Endothelial cell of umbilical vein (primary cell): ENCODE measurements at regions not wholly inside any gene's neighbourhood (a gene's known extent, or its start where the extent isn't known, plus 50 kb on each side); places are given as distances from the start of the nearest gene placed in this dataset.

ENCODE experiments used
- BruUV-seq: library from RNA; stranded (reverse); fragments of 400-500 nt; replicated peaks from 2 replicates; lab custom pipeline; 2021; lab: Mats Ljungman, UMichigan
- CTCF ChIA-PET: fragments of 300-600, 350-600 bp; sonication (Branson Sonifier 250); formaldehyde crosslinking; loops from one replicate; lab custom pipeline; 2021; ENCODE audit warnings: antibody characterized with exemption, inconsistent platforms; lab: Charles Lee
- POLR2A ChIA-PET: fragments of 300-600, 350-600 bp; sonication (Branson Sonifier 250); formaldehyde crosslinking; loops from one replicate; lab custom pipeline; 2021; ENCODE audit warnings: antibody characterized with exemption, inconsistent platforms; lab: Charles Lee
- DNase-seq: peaks from one replicate; pipeline ENCODE4 v3.0.0-alpha.2; 2011; ENCODE audit warnings: low read depth, low spot score
- FAIRE-seq: peaks from 2 replicates; lab custom pipeline; 2011; peaks lifted over from hg19 to GRCh38; lab: Jason Lieb, UNC
- H2AFZ ChIP-seq: 2 replicates; pipeline ENCODE4 v1.6.0; 2012; ENCODE audit warnings: low read depth, low read length, control low read depth, inconsistent platforms
- H3K27ac ChIP-seq: 2 replicates; pipeline ENCODE4 v1.5.1; 2011; ENCODE audit warnings: low read depth, mild to moderate bottlenecking, control low read depth, low read length, moderate library complexity; ENCODE audit not compliant: insufficient read depth
- H3K27me3 ChIP-seq, 2 experiments: 2 replicates each; pipeline versions ENCODE4 v1.6.0 to v1.6.1; 2011; ENCODE audit warnings: low read length in 2 of 2, mixed read lengths in 1 of 2; ENCODE audit not compliant: control insufficient read depth in 2 of 2, insufficient read depth in 2 of 2
- H3K36me3 ChIP-seq, 2 experiments: 2 replicates in 1 of 2; 3 replicates in 1 of 2; pipeline ENCODE4 v1.5.1; 2011; ENCODE audit warnings: low read length in 2 of 2, mild to moderate bottlenecking in 1 of 2, moderate library complexity in 1 of 2; ENCODE audit not compliant: control insufficient read depth in 2 of 2, insufficient read depth in 2 of 2; ENCODE audit errors: extremely low read depth in 1 of 2
- H3K4me1 ChIP-seq: 3 replicates; pipeline ENCODE4 v1.5.1; 2011; ENCODE audit warnings: mild to moderate bottlenecking, low read length; ENCODE audit not compliant: control insufficient read depth, insufficient read depth; ENCODE audit errors: extremely low read depth
- H3K4me2 ChIP-seq: 2 replicates; pipeline ENCODE4 v1.6.1; 2011; ENCODE audit warnings: low read length, control low read depth, mixed read lengths; ENCODE audit not compliant: insufficient read depth
- H3K4me3 ChIP-seq, 3 experiments: fragments of 200-600 bp in 1 of 3; sonication (generic), shearing (Covaris generic) in 1 of 3; replicated peaks in 1 of 3; 2 replicates each; pipeline ENCODE4 v1.5.1; 2011 to 2016; ENCODE audit warnings: control low read depth in 3 of 3, low read length in 3 of 3, mild to moderate bottlenecking in 2 of 3, inconsistent platforms in 1 of 3, low read depth in 1 of 3, moderate library complexity in 1 of 3; ENCODE audit not compliant: insufficient read depth in 1 of 3
- H3K79me2 ChIP-seq: 2 replicates; pipeline ENCODE4 v1.6.0; 2012; ENCODE audit warnings: low read length, inconsistent platforms; ENCODE audit not compliant: control insufficient read depth, insufficient read depth
- H3K9ac ChIP-seq: replicated peaks from 2 replicates; pipeline ENCODE3; 2011; ENCODE audit warnings: low read length, control low read depth; ENCODE audit not compliant: insufficient read depth; ENCODE audit errors: extremely low read depth
- H3K9me1 ChIP-seq: replicated peaks from 3 replicates; pipeline ENCODE4 v1.6.0; 2011; ENCODE audit warnings: mild to moderate bottlenecking, low read length; ENCODE audit not compliant: control insufficient read depth, insufficient read depth; ENCODE audit errors: extremely low read depth
- H3K9me3 ChIP-seq: replicated peaks from 2 replicates; pipeline ENCODE4 v1.5.1; 2012; ENCODE audit warnings: low read length, inconsistent platforms; ENCODE audit not compliant: control insufficient read depth, insufficient read depth
- H4K20me1 ChIP-seq: replicated peaks from 2 replicates; pipeline ENCODE3; 2011; ENCODE audit warnings: mild to moderate bottlenecking, low read length; ENCODE audit not compliant: control insufficient read depth, insufficient read depth; ENCODE audit errors: extremely low read depth
- EZH2 ChIP-seq: IDR thresholded peaks from 2 replicates; pipeline ENCODE4 v1.6.1; 2012; ENCODE audit warnings: borderline replicate concordance, low read depth, mild to moderate bottlenecking, moderate library complexity, low read length, inconsistent platforms; ENCODE audit not compliant: severe bottlenecking
- FOS ChIP-seq: IDR thresholded peaks from 2 replicates; pipeline ENCODE4 v1.6.1; 2011; ENCODE audit warnings: mild to moderate bottlenecking, low read length, moderate library complexity, borderline replicate concordance; ENCODE audit not compliant: insufficient read depth
- GATA2 ChIP-seq: IDR thresholded peaks from 2 replicates; pipeline ENCODE4 v1.7.0; 2011; ENCODE audit warnings: low read depth, mild to moderate bottlenecking, moderate library complexity, mixed read lengths, low read length; ENCODE audit not compliant: insufficient read length, insufficient read depth
- JUN ChIP-seq: IDR thresholded peaks from 2 replicates; pipeline ENCODE4 v1.6.1; 2011; ENCODE audit warnings: borderline replicate concordance, low read depth; ENCODE audit not compliant: insufficient read length, insufficient read depth
- MYC ChIP-seq: IDR thresholded peaks from one replicate; pipeline ENCODE4 v1.6.1; 2011; ENCODE audit warnings: mild to moderate bottlenecking, low read depth, low read length
- POLR2A ChIP-seq: IDR thresholded peaks from 2 replicates; pipeline ENCODE4 v1.6.1; 2012; ENCODE audit warnings: low read depth, mild to moderate bottlenecking, control low read depth, low read length
- POLR2AphosphoS5 ChIP-seq: IDR thresholded peaks from 2 replicates; pipeline ENCODE4 v1.6.1; 2012; ENCODE audit warnings: low read depth, mild to moderate bottlenecking, control low read depth, low read length, moderate library complexity; ENCODE audit not compliant: insufficient read depth
- dilution Hi-C: fragments of 300-500 bp; cut with MboI; formaldehyde crosslinking; loops from one replicate; pipeline ENCODE4 v1.15.0; 2019; ENCODE audit warnings: low sequenced_read_pairs; ENCODE audit not compliant: extremely low pct_ligation_motif_present
- intact Hi-C: fragments of 100-400 bp; cut with micrococcal nuclease; formaldehyde crosslinking; loops from one replicate; pipeline ENCODE4 v1.10.0; 2022
- TF ChIP-seq, protein P1 (sequence below), 2 donors: IDR thresholded peaks; 1 replicate in 1 of 2; 2 replicates in 1 of 2; pipeline ENCODE4 v1.5.1; 2011; ENCODE audit warnings: low read length in 2 of 2, mild to moderate bottlenecking in 2 of 2, moderate library complexity in 2 of 2, control low read depth in 1 of 2, inconsistent platforms in 1 of 2, low read depth in 1 of 2; ENCODE audit not compliant: insufficient read depth in 1 of 2; ENCODE audit errors: extremely low read depth in 1 of 2
- TF ChIP-seq, protein P2 (sequence below): IDR thresholded peaks from 2 replicates; pipeline ENCODE4 v1.6.1; 2011; ENCODE audit not compliant: insufficient read depth, insufficient read length

DNA sequence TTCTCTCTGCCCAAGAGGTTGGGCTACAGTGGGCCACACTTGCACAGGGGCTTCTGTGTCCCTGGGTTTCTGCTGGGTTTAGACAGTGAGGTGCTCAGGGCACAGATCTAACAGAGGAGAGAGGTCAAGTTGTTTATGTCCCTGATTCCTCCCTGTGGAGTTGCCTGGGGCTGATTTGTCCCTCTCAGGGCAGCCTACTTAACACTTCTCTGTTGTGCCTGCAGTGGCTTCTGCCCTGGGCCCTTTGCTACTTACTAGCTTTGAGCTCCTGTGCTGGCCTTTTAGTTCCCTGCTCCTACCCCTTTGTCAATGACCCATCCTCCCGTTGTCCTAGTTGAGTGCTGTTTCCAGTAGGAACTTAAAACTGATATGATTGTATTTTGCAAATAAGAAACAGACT is 114.0 kb upstream of the RGMA start:
- intact Hi-C loops, result no loop called here
- H4K20me1 ChIP-seq, result no peaks in the 10 kb centered on the region
- H3K9ac ChIP-seq, result no peak overlapping the region
- peaks cover 2% of the 10 kb centered on the region for H3K9me3 ChIP-seq
- ChIA-PET CTCF (no interaction called here), POLR2A (no interaction called here)
- no peak overlapping the region for H3K27ac ChIP-seq
- H3K4me1 ChIP-seq, result no peaks in the 10 kb centered on the region
- TF ChIP-seq POLR2A (no peak), POLR2AphosphoS5 (no peak), FOS (no peak), JUN (no peak), GATA2 (no peak), EZH2 (no peak), MYC (no peak)
- TF ChIP-seq, protein P1, sequence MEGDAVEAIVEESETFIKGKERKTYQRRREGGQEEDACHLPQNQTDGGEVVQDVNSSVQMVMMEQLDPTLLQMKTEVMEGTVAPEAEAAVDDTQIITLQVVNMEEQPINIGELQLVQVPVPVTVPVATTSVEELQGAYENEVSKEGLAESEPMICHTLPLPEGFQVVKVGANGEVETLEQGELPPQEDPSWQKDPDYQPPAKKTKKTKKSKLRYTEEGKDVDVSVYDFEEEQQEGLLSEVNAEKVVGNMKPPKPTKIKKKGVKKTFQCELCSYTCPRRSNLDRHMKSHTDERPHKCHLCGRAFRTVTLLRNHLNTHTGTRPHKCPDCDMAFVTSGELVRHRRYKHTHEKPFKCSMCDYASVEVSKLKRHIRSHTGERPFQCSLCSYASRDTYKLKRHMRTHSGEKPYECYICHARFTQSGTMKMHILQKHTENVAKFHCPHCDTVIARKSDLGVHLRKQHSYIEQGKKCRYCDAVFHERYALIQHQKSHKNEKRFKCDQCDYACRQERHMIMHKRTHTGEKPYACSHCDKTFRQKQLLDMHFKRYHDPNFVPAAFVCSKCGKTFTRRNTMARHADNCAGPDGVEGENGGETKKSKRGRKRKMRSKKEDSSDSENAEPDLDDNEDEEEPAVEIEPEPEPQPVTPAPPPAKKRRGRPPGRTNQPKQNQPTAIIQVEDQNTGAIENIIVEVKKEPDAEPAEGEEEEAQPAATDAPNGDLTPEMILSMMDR (IDR thresholded peaks at IDR 0.05; ENCODE audit: extremely low read depth in 1 of 2, insufficient read depth in 1 of 2, low read depth in 1 of 2, low read length in 2 of 2), result no peak
- TF ChIP-seq, protein P2, sequence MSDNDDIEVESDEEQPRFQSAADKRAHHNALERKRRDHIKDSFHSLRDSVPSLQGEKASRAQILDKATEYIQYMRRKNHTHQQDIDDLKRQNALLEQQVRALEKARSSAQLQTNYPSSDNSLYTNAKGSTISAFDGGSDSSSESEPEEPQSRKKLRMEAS, result no peak
- H3K4me2 ChIP-seq, result no peak overlapping the region
- FAIRE-seq, result no peak
- H3K4me3 ChIP-seq, result no peak overlapping the region
- no TSS peak for BruUV-seq
- H3K9me1 ChIP-seq, result no peaks in the 10 kb centered on the region
- H3K27me3 ChIP-seq, result no peaks in the 10 kb centered on the region
- dilution Hi-C loops, result no loop called here
- no peaks in the 10 kb centered on the region for H3K79me2 ChIP-seq
- no peak for DNase-seq
- H3K36me3 ChIP-seq, result no peaks in the 10 kb centered on the region
- H2AFZ ChIP-seq, result no peak overlapping the region
